Progenitor cell of endocrine pancreas (in vitro differentiated cells): ENCODE measurements at regions not wholly inside any gene's neighbourhood (a gene's known extent, or its start where the extent isn't known, plus 50 kb on each side); places are given as distances from the start of the nearest gene placed in this dataset.

Experiments used
- DNase-seq: peaks from one replicate; pipeline ENCODE4 v3.0.0; 2021; ENCODE audit warnings: low spot score; ENCODE audit not compliant: unreplicated experiment
- H3K27ac Mint-ChIP-seq: 2 replicates; pipeline ENCODE4 v1.8.0; 2021; ENCODE audit warnings: mild to moderate bottlenecking, moderate library complexity, mixed read lengths
- H3K27me3 Mint-ChIP-seq: 2 replicates; pipeline ENCODE4 v1.8.0; 2021; ENCODE audit warnings: mixed read lengths
- H3K36me3 Mint-ChIP-seq: 2 replicates; pipeline ENCODE4 v1.8.0; 2022; ENCODE audit warnings: mixed read lengths; ENCODE audit not compliant: insufficient read depth
- H3K4me1 Mint-ChIP-seq: 2 replicates; pipeline ENCODE4 v1.8.0; 2021; ENCODE audit warnings: low read depth, mixed read lengths
- H3K4me3 Mint-ChIP-seq: 2 replicates; pipeline ENCODE4 v1.8.0; 2021; ENCODE audit warnings: low read depth, mild to moderate bottlenecking, moderate library complexity, mixed read lengths
- H3K9me3 Mint-ChIP-seq: 2 replicates; pipeline ENCODE4 v1.8.0; 2021; ENCODE audit warnings: low read depth, mixed read lengths
- TF ChIP-seq, protein P1 (sequence below): fragments of 200-600 bp; sonication (generic); IDR thresholded peaks from one replicate; pipeline ENCODE4 v1.5.0; 2021; ENCODE audit warnings: antibody characterized with exemption, mild to moderate bottlenecking; ENCODE audit not compliant: unreplicated experiment

DNA sequence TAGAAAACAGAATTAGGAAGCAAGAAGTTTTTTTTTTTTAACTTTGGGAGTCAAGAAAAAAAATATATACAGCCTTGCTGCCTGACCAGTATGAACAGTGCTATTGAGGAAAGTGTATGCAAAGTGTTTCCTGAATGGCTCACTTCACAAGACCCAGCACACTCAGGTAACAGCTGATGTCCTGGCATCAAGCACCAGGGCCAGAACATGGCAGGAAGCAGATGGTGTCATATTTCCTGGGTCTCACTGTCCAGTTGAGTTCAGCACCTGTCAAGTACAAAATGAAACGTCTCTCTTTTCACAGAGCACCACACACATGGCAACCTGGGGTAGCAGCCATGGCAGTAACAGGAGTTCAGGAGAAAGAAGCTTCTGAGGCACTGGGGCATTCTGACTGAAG is 372.3 kb downstream of the TTLL7 start:
- TF ChIP-seq, protein P1, sequence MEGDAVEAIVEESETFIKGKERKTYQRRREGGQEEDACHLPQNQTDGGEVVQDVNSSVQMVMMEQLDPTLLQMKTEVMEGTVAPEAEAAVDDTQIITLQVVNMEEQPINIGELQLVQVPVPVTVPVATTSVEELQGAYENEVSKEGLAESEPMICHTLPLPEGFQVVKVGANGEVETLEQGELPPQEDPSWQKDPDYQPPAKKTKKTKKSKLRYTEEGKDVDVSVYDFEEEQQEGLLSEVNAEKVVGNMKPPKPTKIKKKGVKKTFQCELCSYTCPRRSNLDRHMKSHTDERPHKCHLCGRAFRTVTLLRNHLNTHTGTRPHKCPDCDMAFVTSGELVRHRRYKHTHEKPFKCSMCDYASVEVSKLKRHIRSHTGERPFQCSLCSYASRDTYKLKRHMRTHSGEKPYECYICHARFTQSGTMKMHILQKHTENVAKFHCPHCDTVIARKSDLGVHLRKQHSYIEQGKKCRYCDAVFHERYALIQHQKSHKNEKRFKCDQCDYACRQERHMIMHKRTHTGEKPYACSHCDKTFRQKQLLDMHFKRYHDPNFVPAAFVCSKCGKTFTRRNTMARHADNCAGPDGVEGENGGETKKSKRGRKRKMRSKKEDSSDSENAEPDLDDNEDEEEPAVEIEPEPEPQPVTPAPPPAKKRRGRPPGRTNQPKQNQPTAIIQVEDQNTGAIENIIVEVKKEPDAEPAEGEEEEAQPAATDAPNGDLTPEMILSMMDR: no peak
- H3K9me3 Mint-ChIP-seq: no peaks in the 10 kb centered on the region
- H3K36me3 Mint-ChIP-seq: no peaks in the 10 kb centered on the region
- H3K27me3 Mint-ChIP-seq: no peaks in the 10 kb centered on the region
- H3K27ac Mint-ChIP-seq: no peak overlapping the region
- H3K4me1 Mint-ChIP-seq: peaks cover 3% of the 10 kb centered on the region
- no peak overlapping the region for H3K4me3 Mint-ChIP-seq
- DNase-seq: no peak

DNA sequence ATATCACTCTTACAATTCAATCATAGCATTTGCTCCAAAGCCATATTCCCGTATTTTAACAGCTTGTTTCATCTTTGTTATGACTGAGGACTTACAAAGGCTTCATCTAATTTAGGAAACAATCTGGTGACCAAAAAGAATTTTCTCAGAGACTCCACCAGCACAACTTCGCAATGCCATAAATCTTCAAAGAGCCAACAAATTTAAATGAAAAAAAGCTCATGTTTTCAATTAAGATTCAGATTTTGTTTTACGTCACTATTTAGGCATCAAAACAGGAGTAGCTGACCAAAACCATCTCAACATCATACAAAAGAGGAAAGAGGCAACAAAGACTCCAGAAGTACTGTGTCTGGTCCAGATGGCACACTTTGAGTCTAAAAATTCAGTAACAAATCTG is 373.3 kb downstream of the TTLL7 start:
- TF ChIP-seq, protein P1: no peak
- Mint-ChIP-seq H3K27ac (no peak overlapping the region), H3K4me1 (peaks cover 3% of the 10 kb centered on the region), H3K27me3 (no peaks in the 10 kb centered on the region), H3K36me3 (no peaks in the 10 kb centered on the region), H3K9me3 (no peaks in the 10 kb centered on the region), H3K4me3 (no peak overlapping the region)
- no peak for DNase-seq

DNA sequence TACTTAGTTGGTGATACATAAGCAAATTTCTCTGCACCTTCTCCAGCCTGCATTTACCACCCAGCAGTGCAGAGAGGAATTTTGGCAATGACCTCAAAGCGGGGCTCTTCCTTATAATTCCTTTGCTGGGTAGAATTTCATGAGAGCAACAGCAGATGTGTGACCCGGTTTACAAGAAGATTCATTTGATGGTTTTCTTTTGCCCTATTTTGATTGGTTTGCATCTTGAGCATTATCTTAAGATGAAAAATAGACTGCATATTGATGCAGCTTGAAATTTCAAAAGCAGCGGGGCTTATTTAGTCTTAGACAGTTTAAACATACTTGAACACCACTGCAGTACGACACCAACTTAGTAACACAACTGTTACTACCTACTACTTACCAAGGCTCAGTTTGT is 378.9 kb downstream of the TTLL7 start:
- Mint-ChIP-seq H3K36me3 (no peaks in the 10 kb centered on the region), H3K4me3 (no peak overlapping the region), H3K9me3 (no peaks in the 10 kb centered on the region), H3K27me3 (no peaks in the 10 kb centered on the region), H3K4me1 (peaks cover 2% of the 10 kb centered on the region), H3K27ac (no peak overlapping the region)
- no peak for DNase-seq
- TF ChIP-seq, protein P1: no peak

DNA sequence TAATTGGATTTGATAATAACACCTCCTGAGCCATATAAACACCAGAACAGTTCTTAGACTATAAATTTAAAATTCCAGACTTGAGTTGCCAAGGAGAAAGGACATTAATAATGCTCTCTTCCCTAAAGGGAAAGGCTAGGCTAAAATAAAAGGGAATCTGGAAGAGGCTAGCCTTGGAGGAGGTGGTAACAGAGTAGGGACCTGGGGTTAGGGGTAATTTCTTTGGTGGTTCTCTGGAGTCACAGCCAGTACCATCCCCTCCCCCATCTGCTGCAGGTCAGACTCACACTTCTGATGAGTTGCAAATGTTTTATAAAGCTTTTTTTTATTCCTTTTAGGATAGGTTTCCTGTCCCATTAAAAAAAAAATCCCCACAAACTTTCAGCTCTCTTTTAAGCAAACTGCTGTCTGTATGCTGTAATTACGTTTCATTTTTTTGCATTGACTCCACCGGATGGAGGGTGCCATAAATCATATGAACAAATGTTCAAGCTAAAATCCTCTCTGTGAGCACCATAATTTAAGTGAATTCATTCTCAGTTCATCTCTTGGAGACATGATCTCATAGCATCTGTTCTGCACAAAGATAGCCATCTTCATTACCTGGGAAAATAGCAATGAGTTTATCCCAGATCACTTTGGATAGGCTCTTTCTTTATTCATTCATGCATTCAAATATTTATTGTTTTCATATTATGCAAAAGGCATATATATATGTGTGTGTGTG is 379.6 kb downstream of the TTLL7 start:
- DNase-seq: no peak
- Mint-ChIP-seq H3K9me3 (no peaks in the 10 kb centered on the region), H3K27me3 (no peaks in the 10 kb centered on the region), H3K4me3 (no peak overlapping the region), H3K4me1 (peaks cover 2% of the 10 kb centered on the region), H3K36me3 (no peaks in the 10 kb centered on the region), H3K27ac (no peak overlapping the region)
- TF ChIP-seq, protein P1: no peak

DNA sequence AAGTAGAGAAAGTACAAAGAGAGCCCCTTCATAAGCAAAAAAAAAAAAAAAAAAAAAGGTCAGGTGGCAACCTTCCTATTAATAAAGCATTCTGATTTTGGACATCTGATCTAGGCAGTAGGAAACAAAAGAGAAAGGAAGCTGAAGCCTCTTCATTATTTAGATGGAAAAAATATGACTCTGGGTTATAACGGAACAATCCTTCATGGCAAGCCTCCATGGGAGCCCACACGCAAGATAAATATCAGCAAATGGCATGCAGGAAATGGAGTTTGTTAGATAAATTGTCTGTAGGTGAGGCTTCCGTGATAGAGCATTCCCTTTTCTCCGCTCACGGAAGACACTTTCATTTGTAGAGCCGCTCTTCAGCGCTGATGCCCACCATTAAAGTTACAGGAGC is 381.0 kb downstream of the TTLL7 start:
- H3K9me3 Mint-ChIP-seq: no peaks in the 10 kb centered on the region
- DNase-seq: no peak
- H3K27me3 Mint-ChIP-seq: no peaks in the 10 kb centered on the region
- TF ChIP-seq, protein P1: no peak
- no peak overlapping the region for H3K27ac Mint-ChIP-seq
- no peak overlapping the region for H3K4me3 Mint-ChIP-seq
- no peaks in the 10 kb centered on the region for H3K36me3 Mint-ChIP-seq
- H3K4me1 Mint-ChIP-seq: peaks cover 2% of the 10 kb centered on the region
